IMR-90 (cell line): ENCODE measurements at regions not wholly inside any gene's neighbourhood (a gene's known extent, or its start where the extent isn't known, plus 50 kb on each side); places are given as distances from the start of the nearest gene placed in this dataset.

Experiments
- MAFK ChIP-seq: IDR thresholded peaks from 2 replicates; pipeline ENCODE4 v1.6.1; 2012; ENCODE audit warnings: low read depth, low read length, improper control_type of control experiment
- USF2 ChIP-seq: fragments of 150-350 bp; IDR thresholded peaks from 2 replicates; pipeline ENCODE4 v1.6.1; 2017; ENCODE audit warnings: mild to moderate bottlenecking, antibody characterized with exemption, low read length, low read depth

GRCh38 chr10:90389876-90390275 lies 468.0 kb downstream of the HTR7 start:
- TF ChIP-seq USF2 (no peak), MAFK (no peak)
